NCI-H1694 (cell line): ENCODE measurements at regions not wholly inside any gene's neighbourhood (a gene's known extent, or its start where the extent isn't known, plus 50 kb on each side); places are given as distances from the start of the nearest gene placed in this dataset.
A peak's percentile ranks its signal among the peaks of the same experiment; 100 is the strongest.

Experiments used
- DNase-seq: peaks from one replicate; lab custom pipeline; 2025; lab: John Stamatoyannopoulos, UW

- DNase-seq = no peak
Observed at GRCh38 chr16:64892835-64893785, 228.8 kb downstream of the CDH11 start.

- no peak for DNase-seq
Observed at GRCh38 chr16:64889446-64889845, 232.4 kb downstream of the CDH11 start.

- DNase-seq = no peak
Observed at GRCh38 chr16:64887651-64888050, 234.2 kb downstream of the CDH11 start.

GRCh38 chr16:64882078-64882784 is 239.6 kb downstream of the CDH11 start:
- no peak for DNase-seq

GRCh38 chr16:64880994-64881393 is 240.9 kb downstream of the CDH11 start:
- no peak for DNase-seq

- DNase-seq = no peak
Observed at GRCh38 chr16:64880006-64880405, 241.9 kb downstream of the CDH11 start.

GRCh38 chr16:64878940-64879339 is 242.9 kb downstream of the CDH11 start:
- no peak for DNase-seq

- no peak for DNase-seq
Observed at GRCh38 chr16:64872101-64872500, 249.8 kb downstream of the CDH11 start.

GRCh38 chr16:64870859-64871258 is 251.0 kb downstream of the CDH11 start:
- DNase-seq = no peak

GRCh38 chr16:64869781-64870180 is 252.1 kb downstream of the CDH11 start:
- DNase-seq = no peak

GRCh38 chr16:64866021-64866420 is 255.8 kb downstream of the CDH11 start:
- DNase-seq = no peak

- peak; percentile 31 for DNase-seq
Observed at GRCh38 chr16:64865069-64865696, 256.7 kb downstream of the CDH11 start.

GRCh38 chr16:64864232-64864809 is 257.5 kb downstream of the CDH11 start:
- DNase-seq = peak; percentile 68

GRCh38 chr16:64858076-64858475 is 263.8 kb downstream of the CDH11 start:
- DNase-seq = no peak

- DNase-seq = no peak
Observed at GRCh38 chr16:64857411-64857810, 264.5 kb downstream of the CDH11 start.

GRCh38 chr16:64853551-64853950 is 268.3 kb downstream of the CDH11 start:
- DNase-seq = no peak

- no peak for DNase-seq
Observed at GRCh38 chr16:64846966-64847365, 274.9 kb downstream of the CDH11 start.

GRCh38 chr16:64845071-64845470 is 276.8 kb downstream of the CDH11 start:
- no peak for DNase-seq

GRCh38 chr16:64841482-64841881 is 280.4 kb downstream of the CDH11 start:
- no peak for DNase-seq

GRCh38 chr16:64841071-64841470 is 280.8 kb downstream of the CDH11 start:
- DNase-seq = no peak

GRCh38 chr16:64830653-64831052 is 291.2 kb downstream of the CDH11 start:
- DNase-seq = no peak

GRCh38 chr16:64829678-64830077 is 292.2 kb downstream of the CDH11 start:
- DNase-seq = no peak
